ENCODE measurements at regions not wholly inside any gene's neighbourhood (a gene's known extent, or its start where the extent isn't known, plus 50 kb on each side); places are given as distances from the start of the nearest gene placed in this dataset.
"Not testable (repeated sequence)": the region's sequence is repeated elsewhere in the genome, so short reads cannot be mapped to it uniquely, and the experiment has no call there.

GRCh38 chr4:158122501-158122900, 50.3 kb downstream of the GASK1B start:
- no peak for DNase-seq

- peak; percentile 20 for DNase-seq
Observed at GRCh38 chr4:158121161-158121579, 51.7 kb downstream of the GASK1B start.

GRCh38 chr4:158120645-158121151, 52.1 kb downstream of the GASK1B start:
- peak; percentile 10 for DNase-seq

- DNase-seq = no peak
Observed at GRCh38 chr4:158112611-158113010, 60.2 kb downstream of the GASK1B start.

GRCh38 chr4:158111241-158111640, 61.6 kb downstream of the GASK1B start:
- no peak for DNase-seq

GRCh38 chr4:158102904-158103303, 69.9 kb downstream of the GASK1B start:
- DNase-seq = no peak

- no peak for DNase-seq
Observed at GRCh38 chr4:158099686-158100085, 73.1 kb downstream of the GASK1B start.

- no peak for DNase-seq
Observed at GRCh38 chr4:158098802-158099201, 74.0 kb downstream of the GASK1B start.

- DNase-seq = no peak
Observed at GRCh38 chr4:158094413-158095134, 78.3 kb downstream of the GASK1B start.

- DNase-seq = peak; percentile 27
Observed at GRCh38 chr4:158090323-158090722, 82.5 kb downstream of the GASK1B start.

GRCh38 chr4:158089897-158090296, 82.9 kb downstream of the GASK1B start:
- DNase-seq = not testable (repeated sequence)

GRCh38 chr4:158080354-158080753, 92.5 kb downstream of the GASK1B start:
- DNase-seq = no peak

GRCh38 chr4:158079661-158080060, 93.2 kb downstream of the GASK1B start:
- DNase-seq = no peak

- no peak for DNase-seq
Observed at GRCh38 chr4:158077835-158078234, 95.0 kb downstream of the GASK1B start.

GRCh38 chr4:158074851-158075250, 98.0 kb downstream of the GASK1B start:
- DNase-seq = no peak

GRCh38 chr4:158071931-158072330, 100.9 kb downstream of the GASK1B start:
- no peak for DNase-seq

- DNase-seq = no peak
Observed at GRCh38 chr4:158068068-158068467, 104.8 kb downstream of the GASK1B start.

- DNase-seq = no peak
Observed at GRCh38 chr4:158067646-158068045, 105.2 kb downstream of the GASK1B start.

- no peak for DNase-seq
Observed at GRCh38 chr4:158065603-158066002, 107.2 kb downstream of the GASK1B start.

GRCh38 chr4:158065176-158065575, 107.6 kb downstream of the GASK1B start:
- no peak for DNase-seq

- no peak for DNase-seq
Observed at GRCh38 chr4:158056689-158057245, 116.1 kb downstream of the GASK1B start.

GRCh38 chr4:158055668-158056067, 117.2 kb downstream of the GASK1B start:
- no peak for DNase-seq

- no peak for DNase-seq
Observed at GRCh38 chr4:158053801-158054200, 119.0 kb downstream of the GASK1B start.

GRCh38 chr4:158053086-158053485, 119.7 kb downstream of the GASK1B start:
- DNase-seq = no peak

Data from right kidney (tissue), 1 donor.